PC-3 (cell line): ENCODE measurements at regions not wholly inside any gene's neighbourhood (a gene's known extent, or its start where the extent isn't known, plus 50 kb on each side); places are given as distances from the start of the nearest gene placed in this dataset.

Source experiments
- ATAC-seq: fragments of 200-7000 bp; cut with Tn5 transposase; 2 replicates; pipeline ENCODE4 v1.9.1; 2020; ENCODE audit warnings: mild to moderate bottlenecking, moderate library complexity
- BruUV-seq: library from RNA; stranded (reverse); fragments of 400-500 nt; replicated peaks from 2 replicates; lab custom pipeline; 2021; lab: Mats Ljungman, UMichigan
- CTCF ChIA-PET: fragments of 300-600 bp; sonication (Branson Sonifier 250); formaldehyde crosslinking; loops from one replicate; lab custom pipeline; 2022; ENCODE audit warnings: antibody characterized with exemption; lab: Charles Lee
- POLR2A ChIA-PET: fragments of 300-600 bp; sonication (Branson Sonifier 250); formaldehyde crosslinking; loops from one replicate; lab custom pipeline; 2022; ENCODE audit warnings: antibody characterized with exemption; ENCODE audit not compliant: unreplicated experiment; lab: Charles Lee
- DNase-seq: peaks from one replicate; pipeline ENCODE4 v3.0.0-alpha.2; 2015
- H2AFZ ChIP-seq: fragments of 300-600 bp; sonication (generic); 2 replicates; pipeline ENCODE4 v1.6.0; 2016; ENCODE audit warnings: antibody characterized with exemption, low read length
- H3F3A ChIP-seq: fragments of 300-600 bp; sonication (generic); one replicate; pipeline ENCODE4 v1.6.0; 2017; ENCODE audit warnings: antibody characterized with exemption, low read length, control low read depth, mild to moderate bottlenecking; ENCODE audit not compliant: unreplicated experiment
- H3K27ac ChIP-seq: fragments of 300-600 bp; sonication (generic); 2 replicates; pipeline ENCODE4 v1.5.1; 2016; ENCODE audit warnings: mild to moderate bottlenecking, low read length
- H3K27me3 ChIP-seq: fragments of 300-600 bp; sonication (generic); 2 replicates; pipeline ENCODE4 v1.6.1; 2016; ENCODE audit warnings: low read length, mixed read lengths
- H3K36me3 ChIP-seq: fragments of 300-600 bp; sonication (generic); 2 replicates; pipeline ENCODE4 v1.6.1; 2016; ENCODE audit warnings: low read depth, mixed run types, low read length, mixed read lengths
- H3K4me1 ChIP-seq: fragments of 300-600 bp; sonication (generic); 2 replicates; pipeline ENCODE4 v1.5.1; 2016; ENCODE audit warnings: low read length; ENCODE audit not compliant: insufficient read depth
- H3K4me2 ChIP-seq: fragments of 300-600 bp; sonication (generic); 2 replicates; pipeline ENCODE4 v1.6.0; 2016; ENCODE audit warnings: low read length
- H3K4me3 ChIP-seq: fragments of 300-600 bp; sonication (generic); 2 replicates; pipeline ENCODE4 v1.5.1; 2016; ENCODE audit warnings: mild to moderate bottlenecking, low read length, mixed read lengths
- H3K79me2 ChIP-seq: fragments of 300-600 bp; sonication (generic); 2 replicates; pipeline ENCODE4 v1.6.1; 2017; ENCODE audit warnings: low read length, mixed read lengths
- H3K9ac ChIP-seq: fragments of 300-600 bp; sonication (generic); 2 replicates; pipeline ENCODE4 v1.6.0; 2016; ENCODE audit warnings: mild to moderate bottlenecking, low read length
- H3K9me2 ChIP-seq: fragments of 300-600 bp; sonication (generic); replicated peaks from 2 replicates; pipeline ENCODE4 v1.6.1; 2016; ENCODE audit warnings: mixed run types, low read length, mixed read lengths
- H3K9me3 ChIP-seq: fragments of 300-600 bp; sonication (generic); 2 replicates; pipeline ENCODE4 v1.6.1; 2016; ENCODE audit warnings: low read length, mixed read lengths
- H4K20me1 ChIP-seq: fragments of 300-600 bp; sonication (generic); 2 replicates; pipeline ENCODE4 v1.6.1; 2016; ENCODE audit warnings: low read length, mixed read lengths
- CTCF ChIP-seq: fragments of 300-600 bp; sonication (generic); conservative IDR thresholded peaks from 2 replicates; pipeline ENCODE4 v1.5.1; 2017; ENCODE audit warnings: antibody characterized with exemption, low read depth, mild to moderate bottlenecking, low read length
- EZH2 ChIP-seq: fragments of 300-600 bp; sonication (generic); IDR thresholded peaks from one replicate; pipeline ENCODE4 v1.6.1; 2017; ENCODE audit warnings: antibody characterized with exemption, mild to moderate bottlenecking, low read length; ENCODE audit not compliant: unreplicated experiment
- EZH2phosphoT487 ChIP-seq: fragments of 300-600 bp; sonication (generic); IDR thresholded peaks from 2 replicates; pipeline ENCODE4 v1.6.1; 2018; ENCODE audit warnings: mild to moderate bottlenecking, antibody characterized with exemption, low read length, borderline replicate concordance
- intact Hi-C: fragments of 100-400 bp; cut with micrococcal nuclease; formaldehyde crosslinking; loops from 2 replicates; pipeline ENCODE4 v1.9.0; 2023

DNA sequence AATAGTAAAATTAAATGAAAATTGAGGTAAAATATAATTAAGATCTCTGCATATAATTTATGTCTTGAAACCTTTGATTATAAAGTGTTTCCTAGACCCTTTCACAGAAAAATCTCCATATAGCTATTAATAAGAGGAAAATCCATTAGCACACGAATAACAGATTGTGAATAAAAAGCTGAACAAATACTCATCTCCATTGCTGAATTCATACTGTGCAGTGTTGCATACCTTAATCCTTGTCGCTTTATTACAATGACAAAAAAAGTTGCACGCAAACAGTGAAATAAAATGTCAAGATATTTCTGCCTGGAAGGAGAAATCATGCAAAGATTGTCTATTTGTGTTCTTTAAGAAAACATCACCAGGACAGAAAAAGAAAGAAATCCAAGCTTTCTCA, 499.1 kb upstream of the TMPRSS15 start:
- no peaks in the 10 kb centered on the region for H3K36me3 ChIP-seq
- intact Hi-C loops: no loop called here
- ATAC-seq (no peak), DNase-seq (no peak)
- no peaks in the 10 kb centered on the region for H3K79me2 ChIP-seq
- ChIA-PET POLR2A (no interaction called here), CTCF (no interaction called here)
- no peak overlapping the region for H2AFZ ChIP-seq
- H3K27ac ChIP-seq: no peak overlapping the region
- no peaks in the 10 kb centered on the region for H3K9me2 ChIP-seq
- H3K4me3 ChIP-seq: no peak overlapping the region
- H3F3A ChIP-seq: no peaks in the 10 kb centered on the region
- BruUV-seq: no TSS peak
- H3K27me3 ChIP-seq: no peaks in the 10 kb centered on the region
- no peaks in the 10 kb centered on the region for H3K9me3 ChIP-seq
- no peak overlapping the region for H3K9ac ChIP-seq
- no peaks in the 10 kb centered on the region for H3K4me1 ChIP-seq
- TF ChIP-seq EZH2 (no peak), CTCF (no peak), EZH2phosphoT487 (no peak)
- no peak overlapping the region for H3K4me2 ChIP-seq
- no peaks in the 10 kb centered on the region for H4K20me1 ChIP-seq

DNA sequence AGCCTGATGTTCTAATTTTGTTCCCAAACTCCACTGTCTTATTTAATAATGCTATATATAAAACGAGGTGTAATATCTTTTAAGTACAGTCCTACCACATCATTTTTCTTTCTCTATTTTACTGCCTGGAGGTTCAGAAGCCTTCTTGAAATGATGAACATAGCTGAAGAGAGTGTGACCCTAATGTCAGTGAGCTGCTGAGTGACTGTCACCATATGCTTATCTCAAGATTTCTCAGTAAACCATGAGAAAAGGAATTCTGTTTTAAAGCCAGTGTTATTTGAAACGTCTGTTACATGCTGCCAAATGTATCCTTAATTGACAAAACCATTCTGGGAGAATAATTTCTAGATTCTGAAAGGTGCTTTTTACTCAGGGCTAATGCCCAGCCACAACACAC, 503.5 kb upstream of the TMPRSS15 start:
- ChIA-PET CTCF (no interaction called here), POLR2A (no interaction called here)
- ATAC-seq: no peak
- no peaks in the 10 kb centered on the region for H3F3A ChIP-seq
- TF ChIP-seq EZH2 (no peak), EZH2phosphoT487 (no peak), CTCF (no peak)
- H3K36me3 ChIP-seq: no peaks in the 10 kb centered on the region
- H3K9me2 ChIP-seq: no peaks in the 10 kb centered on the region
- H3K27ac ChIP-seq: no peak overlapping the region
- intact Hi-C loops: no loop called here
- no peak overlapping the region for H3K9ac ChIP-seq
- H2AFZ ChIP-seq: no peak overlapping the region
- no peaks in the 10 kb centered on the region for H3K9me3 ChIP-seq
- no peaks in the 10 kb centered on the region for H3K4me1 ChIP-seq
- no peak for DNase-seq
- H3K27me3 ChIP-seq: no peaks in the 10 kb centered on the region
- H3K4me2 ChIP-seq: no peak overlapping the region
- no peak overlapping the region for H3K4me3 ChIP-seq
- no peaks in the 10 kb centered on the region for H3K79me2 ChIP-seq
- BruUV-seq: no TSS peak
- H4K20me1 ChIP-seq: no peaks in the 10 kb centered on the region

DNA sequence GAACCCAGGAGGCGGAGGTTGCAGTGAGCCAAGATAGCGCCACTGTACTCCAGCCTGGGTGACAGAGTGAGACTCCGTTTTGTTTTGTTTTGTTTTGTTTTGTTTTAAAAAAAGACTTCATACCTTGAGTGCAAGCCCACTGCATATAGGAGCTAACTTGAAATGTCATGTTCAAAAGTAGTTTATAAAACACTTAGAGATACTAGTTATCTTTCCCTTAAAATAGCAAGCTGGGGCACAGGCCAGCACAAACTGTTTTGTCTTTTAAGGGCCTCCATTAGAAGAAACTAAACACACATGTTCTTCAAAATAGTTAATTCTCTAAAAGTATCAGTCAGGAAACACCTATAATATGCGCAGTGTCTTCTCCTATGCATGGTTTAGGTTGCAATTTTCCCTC, 505.1 kb upstream of the TMPRSS15 start:
- Histone ChIP-seq H2AFZ (no peak overlapping the region), H3K79me2 (no peaks in the 10 kb centered on the region), H3K9ac (no peak overlapping the region), H3K4me1 (no peaks in the 10 kb centered on the region), H3K9me3 (no peaks in the 10 kb centered on the region), H3K27ac (no peak overlapping the region), H4K20me1 (no peaks in the 10 kb centered on the region), H3K4me2 (no peak overlapping the region), H3K27me3 (no peaks in the 10 kb centered on the region), H3K4me3 (no peak overlapping the region), H3K9me2 (no peaks in the 10 kb centered on the region), H3K36me3 (no peaks in the 10 kb centered on the region), H3F3A (no peaks in the 10 kb centered on the region)
- intact Hi-C loops: no loop called here
- ChIA-PET POLR2A (no interaction called here), CTCF (interaction anchor here (0.6 kb wide), 1 partner anchor 576 kb away, joined by 3 read pairs; no protein-coding TSS in a partner anchor)
- no peak for DNase-seq
- TF ChIP-seq EZH2phosphoT487: no peak
- no peak for TF ChIP-seq CTCF
- TF ChIP-seq EZH2: no peak
- BruUV-seq: no TSS peak
- ATAC-seq: no peak
